Hematopoietic multipotent progenitor cell (in vitro differentiated cells): ENCODE measurements at regions not wholly inside any gene's neighbourhood (a gene's known extent, or its start where the extent isn't known, plus 50 kb on each side); places are given as distances from the start of the nearest gene placed in this dataset.

Experiments used
- DNase-seq, 3 donors: peaks; one replicate each; pipeline ENCODE4 v3.0.0-alpha.2; 2011 to 2015; ENCODE audit warnings: low read depth in 2 of 3, low spot score in 2 of 3

- DNase-seq = no peak
Observed at GRCh38 chr2:234665304-234665703, 168.4 kb upstream of the ARL4C start.

DNA sequence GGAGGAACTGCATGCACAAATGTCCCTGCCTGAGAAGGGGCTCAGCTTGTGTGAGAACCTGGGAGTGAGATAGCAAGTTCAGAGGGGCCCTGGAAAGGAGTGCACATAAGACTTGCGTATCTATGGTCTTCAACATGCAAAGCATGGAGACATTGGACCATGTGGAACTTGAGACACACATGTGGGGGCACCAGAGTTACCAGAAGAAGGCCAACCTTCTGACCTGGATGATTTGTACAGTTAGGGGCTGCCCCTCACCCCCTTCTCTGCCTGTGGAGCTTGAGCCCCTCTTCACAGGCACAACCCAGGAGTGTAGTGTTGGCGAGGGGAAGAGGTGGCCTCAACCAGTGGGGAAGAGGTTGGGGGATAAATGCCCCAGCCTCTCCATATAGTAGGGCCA lies 165.0 kb upstream of the ARL4C start:
- no peak for DNase-seq

GRCh38 chr2:234661175-234661574 lies 164.3 kb upstream of the ARL4C start:
- no peak for DNase-seq

DNA sequence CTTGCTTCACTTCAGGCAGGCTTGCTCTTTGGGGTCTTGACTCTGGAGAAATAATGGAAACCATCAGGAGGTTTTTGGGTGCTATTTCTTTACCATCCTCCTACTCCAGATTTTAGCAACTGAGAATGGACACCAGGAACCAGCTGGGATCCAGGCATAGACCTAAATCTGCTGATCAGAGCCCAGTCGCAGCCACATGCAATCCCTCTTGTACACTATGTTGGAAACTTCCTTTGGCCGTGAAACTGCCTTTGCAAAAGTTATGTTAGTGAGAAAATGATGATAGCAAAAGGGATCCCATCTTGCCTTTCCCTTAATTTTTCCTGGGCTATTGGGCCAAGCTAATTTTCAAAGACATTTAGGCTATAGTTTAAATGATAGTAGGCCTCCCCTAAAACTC lies 158.8 kb upstream of the ARL4C start:
- DNase-seq = no peak

- DNase-seq = no peak
Observed at GRCh38 chr2:234650911-234651310, 154.0 kb upstream of the ARL4C start.

GRCh38 chr2:234649951-234650350 lies 153.1 kb upstream of the ARL4C start:
- no peak for DNase-seq

GRCh38 chr2:234643407-234643806 lies 146.5 kb upstream of the ARL4C start:
- no peak for DNase-seq

GRCh38 chr2:234641086-234641485 lies 144.2 kb upstream of the ARL4C start:
- no peak for DNase-seq

GRCh38 chr2:234640657-234641056 lies 143.8 kb upstream of the ARL4C start:
- no peak for DNase-seq

GRCh38 chr2:234638966-234639365 lies 142.1 kb upstream of the ARL4C start:
- no peak for DNase-seq

DNA sequence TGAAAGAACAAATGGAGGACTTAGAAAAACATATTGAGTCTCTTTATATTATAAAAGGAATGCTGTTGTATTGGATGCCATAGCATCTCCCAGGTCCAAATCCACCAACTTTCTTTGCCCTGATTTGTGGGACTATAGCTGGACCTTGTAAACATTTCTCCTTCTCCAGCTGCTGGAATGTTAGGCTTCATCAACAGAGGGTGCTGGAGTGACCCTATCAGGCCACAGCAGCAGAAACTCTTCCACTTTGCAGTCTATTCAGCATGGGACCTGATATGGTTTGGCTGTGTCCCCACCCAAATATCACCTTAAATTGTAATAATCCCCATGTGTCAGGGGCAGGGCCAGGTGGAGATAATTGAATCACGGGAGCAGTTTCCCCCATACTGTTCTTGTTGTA lies 138.4 kb upstream of the ARL4C start:
- no peak for DNase-seq

- DNase-seq = no peak
Observed at GRCh38 chr2:234633581-234634230, 136.8 kb upstream of the ARL4C start.

GRCh38 chr2:234632527-234633391 lies 135.9 kb upstream of the ARL4C start:
- no peak for DNase-seq

GRCh38 chr2:234631646-234632514 lies 135.0 kb upstream of the ARL4C start:
- no peak for DNase-seq

GRCh38 chr2:234630801-234631261 lies 133.9 kb upstream of the ARL4C start:
- no peak for DNase-seq

GRCh38 chr2:234629596-234629995 lies 132.7 kb upstream of the ARL4C start:
- DNase-seq = no peak

- DNase-seq = no peak
Observed at GRCh38 chr2:234628953-234629352, 132.1 kb upstream of the ARL4C start.

DNA sequence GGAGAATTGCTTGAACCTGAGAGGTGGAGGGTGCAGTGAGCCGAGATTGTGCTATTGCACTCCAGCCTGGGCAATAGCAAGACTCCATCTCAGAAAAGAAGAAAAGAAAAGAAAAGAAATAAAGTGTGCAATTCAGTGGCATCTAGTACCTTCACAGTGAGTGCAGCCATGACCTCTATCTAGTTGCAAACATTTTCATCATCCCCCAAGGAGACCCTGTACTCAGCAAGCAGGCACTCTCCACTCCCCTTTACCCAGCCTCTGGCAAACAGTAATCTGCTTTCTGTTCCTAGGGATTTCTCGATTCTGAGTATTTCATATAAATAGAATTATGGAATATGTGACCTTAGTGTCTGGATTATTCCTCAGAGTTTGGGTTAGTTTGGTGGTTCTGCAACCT lies 130.4 kb upstream of the ARL4C start:
- no peak for DNase-seq

DNA sequence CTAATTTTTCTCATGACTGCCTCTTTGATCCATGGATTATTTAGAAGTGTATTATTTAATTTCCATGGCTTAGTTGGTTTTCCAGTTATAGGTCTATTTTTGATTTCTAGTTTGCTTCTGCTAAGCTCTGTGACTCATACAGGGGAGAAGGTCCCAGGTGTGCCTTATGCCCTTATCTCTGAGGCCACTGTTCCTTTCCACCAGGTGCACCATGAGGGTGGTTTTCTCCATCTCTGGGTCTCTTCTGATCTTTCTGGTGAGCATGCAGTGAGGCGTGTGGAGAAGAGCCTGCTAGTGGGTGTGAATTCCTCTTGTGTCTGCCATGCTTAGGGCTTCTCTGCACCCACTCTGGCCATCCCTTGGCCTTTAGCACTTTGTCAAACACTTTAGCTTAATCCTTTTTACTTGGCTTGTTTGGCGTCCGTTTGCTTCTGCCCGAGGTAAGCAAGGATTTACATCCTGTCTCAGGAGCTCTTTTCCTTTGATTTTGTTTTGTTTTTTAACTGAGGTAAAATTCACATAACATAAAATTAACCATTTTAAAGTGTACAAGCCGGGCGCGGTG lies 129.8 kb upstream of the ARL4C start:
- no peak for DNase-seq

DNA sequence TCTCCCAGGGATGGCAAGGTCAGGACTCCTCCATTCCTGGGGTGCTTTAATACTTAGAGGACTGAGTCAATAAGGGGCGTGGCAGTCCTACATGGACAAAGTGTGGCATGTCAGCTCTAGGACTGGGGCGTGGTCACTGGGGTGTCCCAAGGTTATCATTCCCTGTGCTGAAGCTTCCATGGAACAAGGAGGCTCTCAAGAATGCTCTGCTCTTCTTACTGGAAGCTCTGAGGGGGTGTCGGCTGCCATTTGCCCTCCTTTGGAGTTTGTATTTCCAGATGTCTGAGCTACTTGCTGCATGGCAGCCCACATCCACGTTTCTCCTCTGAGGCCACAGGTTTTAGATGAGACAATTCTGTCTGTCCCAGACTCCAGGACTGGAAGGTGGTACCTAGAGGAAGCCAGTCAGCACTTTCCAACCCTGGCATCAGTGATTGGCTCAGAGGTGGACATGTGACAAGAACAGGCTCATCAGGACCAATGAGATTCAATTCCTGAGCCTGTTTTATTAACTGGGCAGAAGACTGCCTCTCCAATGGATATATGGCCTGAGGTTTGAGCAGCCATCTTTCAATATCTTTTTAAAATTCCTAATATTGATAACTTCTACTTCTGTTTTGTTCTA lies 128.9 kb upstream of the ARL4C start:
- DNase-seq = no peak
